HepG2 (cell line): ENCODE measurements at regions not wholly inside any gene's neighbourhood (a gene's known extent, or its start where the extent isn't known, plus 50 kb on each side); places are given as distances from the start of the nearest gene placed in this dataset.

Experiments
- CTCF ChIP-seq: sonication (generic); formaldehyde crosslinking; IDR thresholded peaks from 2 replicates; pipeline ENCODE4 v1.5.0; 2020; ENCODE audit warnings: mild to moderate bottlenecking, missing genetic modification reagents, moderate library complexity
- FOXM1 ChIP-seq: sonication (generic); formaldehyde crosslinking; IDR thresholded peaks from 2 replicates; pipeline ENCODE4 v1.5.0; 2020; ENCODE audit warnings: missing genetic modification reagents
- GPBP1L1 ChIP-seq: sonication (generic); formaldehyde crosslinking; IDR thresholded peaks from 2 replicates; pipeline ENCODE4 v1.5.0; 2020; ENCODE audit warnings: mild to moderate bottlenecking, missing genetic modification reagents
- KDM1A ChIP-seq: IDR thresholded peaks from 2 replicates; pipeline ENCODE4 v1.6.1; 2016; ENCODE audit warnings: missing compliant biosample characterization
- POLR2AphosphoS2 ChIP-seq: IDR thresholded peaks from 2 replicates; pipeline ENCODE4 v1.6.1; 2011; ENCODE audit warnings: low read depth, low read length, improper control_type of control experiment
- PREB ChIP-seq: sonication (generic); formaldehyde crosslinking; IDR thresholded peaks from 2 replicates; pipeline ENCODE4 v1.4.0; 2020; ENCODE audit warnings: missing genetic modification reagents
- RFX5 ChIP-seq: IDR thresholded peaks from 2 replicates; pipeline ENCODE4 v1.6.1; 2011; ENCODE audit warnings: low read depth, low read length, improper control_type of control experiment
- TAF1 ChIP-seq: sonication (generic); formaldehyde crosslinking; IDR thresholded peaks from 2 replicates; pipeline ENCODE4 v1.4.0; 2020; ENCODE audit warnings: missing genetic modification reagents
- TAF15 ChIP-seq: fragments of 200-400 bp; formaldehyde crosslinking; IDR thresholded peaks from one replicate; pipeline ENCODE4 v1.6.1; 2018; ENCODE audit warnings: mild to moderate bottlenecking, low read depth, low read length; ENCODE audit not compliant: poor library complexity, severe bottlenecking
- TEAD3 ChIP-seq: optimal IDR thresholded peaks from 2 replicates; pipeline ENCODE3; 2016; ENCODE audit warnings: borderline replicate concordance
- ZKSCAN1 ChIP-seq: fragments of 150-350 bp; IDR thresholded peaks from 2 replicates; pipeline ENCODE4 v1.6.1; 2014; ENCODE audit warnings: low read length
- ZNF326 ChIP-seq: sonication (generic); formaldehyde crosslinking; IDR thresholded peaks from 2 replicates; pipeline ENCODE4 v1.4.0; 2020; ENCODE audit warnings: missing genetic modification reagents, borderline replicate concordance
- ZNF580 ChIP-seq: IDR thresholded peaks from 2 replicates; pipeline ENCODE4 v1.6.1; 2016; ENCODE audit warnings: low read depth, borderline replicate concordance
- ZNF800 ChIP-seq: sonication (generic); formaldehyde crosslinking; IDR thresholded peaks from 2 replicates; pipeline ENCODE4 v1.4.0; 2020; ENCODE audit warnings: missing genetic modification reagents

- TF ChIP-seq TEAD3 (CRISPR knock-in tag) (no peak), GPBP1L1 (CRISPR knock-in tag) (no peak), TAF1 (CRISPR knock-in tag) (no peak), CTCF (CRISPR knock-in tag) (no peak), RFX5 (no peak), ZNF800 (CRISPR knock-in tag) (no peak), KDM1A (CRISPR knock-in tag) (no peak), POLR2AphosphoS2 (no peak), TAF15 (no peak), ZKSCAN1 (no peak), FOXM1 (CRISPR knock-in tag) (no peak), ZNF580 (CRISPR knock-in tag) (no peak), PREB (CRISPR knock-in tag) (no peak), ZNF326 (CRISPR knock-in tag) (no peak)
These were observed 347.8 kb downstream of the ARL4A start for GRCh38 chr7:13035233-13035632.
